ENCODE measurements at regions not wholly inside any gene's neighbourhood (a gene's known extent, or its start where the extent isn't known, plus 50 kb on each side); places are given as distances from the start of the nearest gene placed in this dataset.

DNA sequence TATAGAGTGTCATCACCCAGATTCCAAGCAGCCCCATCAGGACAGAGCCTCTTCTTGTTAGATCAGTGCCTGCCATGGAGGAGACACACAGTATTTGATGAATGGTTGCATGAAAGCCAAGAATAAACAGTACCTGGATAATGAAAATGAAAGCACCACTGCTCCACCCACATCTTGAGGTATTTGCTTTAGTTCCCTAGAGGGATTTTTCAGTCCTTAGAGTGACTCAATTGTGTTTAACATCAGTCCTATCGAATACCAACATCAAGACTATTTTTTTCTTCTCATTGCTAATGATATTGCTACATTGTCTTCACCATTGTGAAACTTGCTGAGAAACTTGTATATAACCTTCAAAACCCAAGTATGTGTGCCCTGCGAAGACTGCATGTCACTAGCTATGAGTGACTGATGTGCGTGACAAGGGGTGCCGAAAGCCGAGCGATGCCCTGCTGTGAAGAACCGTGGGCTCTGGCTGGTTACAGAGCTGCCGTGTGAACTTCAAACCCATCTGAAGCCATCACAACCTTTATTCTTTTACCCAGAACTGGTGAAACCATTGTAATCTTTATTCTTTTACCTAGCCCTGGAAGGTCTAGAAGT, 211.3 kb upstream of the FAT1 start:
- TF ChIP-seq ZNF600 (tag by site-specific recombination; IDR thresholded peaks at IDR 0.05) (no peak), ZNF10 (tag by site-specific recombination; IDR thresholded peaks at IDR 0.05) (no peak), ZNF561 (tag by site-specific recombination; IDR thresholded peaks at IDR 0.05; ENCODE audit: borderline replicate concordance) (no peak), ZNF37A (tag by site-specific recombination; IDR thresholded peaks at IDR 0.05) (no peak), GLI4 (tag by site-specific recombination; IDR thresholded peaks at IDR 0.05) (no peak), ZNF48 (tag by site-specific recombination; IDR thresholded peaks at IDR 0.05) (no peak), ZBTB8A (tag by site-specific recombination; IDR thresholded peaks at IDR 0.05) (no peak), ZFP3 (tag by site-specific recombination; IDR thresholded peaks at IDR 0.05; ENCODE audit: low read depth) (0 out of 2 replicates have a peak, but pooled peaks have one; percentile 27)
- TF ChIP-seq, protein P1, sequence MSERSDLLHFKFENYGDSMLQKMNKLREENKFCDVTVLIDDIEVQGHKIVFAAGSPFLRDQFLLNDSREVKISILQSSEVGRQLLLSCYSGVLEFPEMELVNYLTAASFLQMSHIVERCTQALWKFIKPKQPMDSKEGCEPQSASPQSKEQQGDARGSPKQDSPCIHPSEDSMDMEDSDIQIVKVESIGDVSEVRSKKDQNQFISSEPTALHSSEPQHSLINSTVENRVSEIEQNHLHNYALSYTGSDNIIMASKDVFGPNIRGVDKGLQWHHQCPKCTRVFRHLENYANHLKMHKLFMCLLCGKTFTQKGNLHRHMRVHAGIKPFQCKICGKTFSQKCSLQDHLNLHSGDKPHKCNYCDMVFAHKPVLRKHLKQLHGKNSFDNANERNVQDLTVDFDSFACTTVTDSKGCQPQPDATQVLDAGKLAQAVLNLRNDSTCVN (tag by site-specific recombination; optimal IDR thresholded peaks at IDR 0.05), result no peak
- TF ChIP-seq, protein P2, sequence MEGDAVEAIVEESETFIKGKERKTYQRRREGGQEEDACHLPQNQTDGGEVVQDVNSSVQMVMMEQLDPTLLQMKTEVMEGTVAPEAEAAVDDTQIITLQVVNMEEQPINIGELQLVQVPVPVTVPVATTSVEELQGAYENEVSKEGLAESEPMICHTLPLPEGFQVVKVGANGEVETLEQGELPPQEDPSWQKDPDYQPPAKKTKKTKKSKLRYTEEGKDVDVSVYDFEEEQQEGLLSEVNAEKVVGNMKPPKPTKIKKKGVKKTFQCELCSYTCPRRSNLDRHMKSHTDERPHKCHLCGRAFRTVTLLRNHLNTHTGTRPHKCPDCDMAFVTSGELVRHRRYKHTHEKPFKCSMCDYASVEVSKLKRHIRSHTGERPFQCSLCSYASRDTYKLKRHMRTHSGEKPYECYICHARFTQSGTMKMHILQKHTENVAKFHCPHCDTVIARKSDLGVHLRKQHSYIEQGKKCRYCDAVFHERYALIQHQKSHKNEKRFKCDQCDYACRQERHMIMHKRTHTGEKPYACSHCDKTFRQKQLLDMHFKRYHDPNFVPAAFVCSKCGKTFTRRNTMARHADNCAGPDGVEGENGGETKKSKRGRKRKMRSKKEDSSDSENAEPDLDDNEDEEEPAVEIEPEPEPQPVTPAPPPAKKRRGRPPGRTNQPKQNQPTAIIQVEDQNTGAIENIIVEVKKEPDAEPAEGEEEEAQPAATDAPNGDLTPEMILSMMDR (tag by site-specific recombination; IDR thresholded peaks at IDR 0.05), result no peak
- TF ChIP-seq, protein P3, sequence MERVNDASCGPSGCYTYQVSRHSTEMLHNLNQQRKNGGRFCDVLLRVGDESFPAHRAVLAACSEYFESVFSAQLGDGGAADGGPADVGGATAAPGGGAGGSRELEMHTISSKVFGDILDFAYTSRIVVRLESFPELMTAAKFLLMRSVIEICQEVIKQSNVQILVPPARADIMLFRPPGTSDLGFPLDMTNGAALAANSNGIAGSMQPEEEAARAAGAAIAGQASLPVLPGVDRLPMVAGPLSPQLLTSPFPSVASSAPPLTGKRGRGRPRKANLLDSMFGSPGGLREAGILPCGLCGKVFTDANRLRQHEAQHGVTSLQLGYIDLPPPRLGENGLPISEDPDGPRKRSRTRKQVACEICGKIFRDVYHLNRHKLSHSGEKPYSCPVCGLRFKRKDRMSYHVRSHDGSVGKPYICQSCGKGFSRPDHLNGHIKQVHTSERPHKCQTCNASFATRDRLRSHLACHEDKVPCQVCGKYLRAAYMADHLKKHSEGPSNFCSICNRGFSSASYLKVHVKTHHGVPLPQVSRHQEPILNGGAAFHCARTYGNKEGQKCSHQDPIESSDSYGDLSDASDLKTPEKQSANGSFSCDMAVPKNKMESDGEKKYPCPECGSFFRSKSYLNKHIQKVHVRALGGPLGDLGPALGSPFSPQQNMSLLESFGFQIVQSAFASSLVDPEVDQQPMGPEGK (tag by site-specific recombination; IDR thresholded peaks at IDR 0.05), result no peak
- TF ChIP-seq, protein P4, sequence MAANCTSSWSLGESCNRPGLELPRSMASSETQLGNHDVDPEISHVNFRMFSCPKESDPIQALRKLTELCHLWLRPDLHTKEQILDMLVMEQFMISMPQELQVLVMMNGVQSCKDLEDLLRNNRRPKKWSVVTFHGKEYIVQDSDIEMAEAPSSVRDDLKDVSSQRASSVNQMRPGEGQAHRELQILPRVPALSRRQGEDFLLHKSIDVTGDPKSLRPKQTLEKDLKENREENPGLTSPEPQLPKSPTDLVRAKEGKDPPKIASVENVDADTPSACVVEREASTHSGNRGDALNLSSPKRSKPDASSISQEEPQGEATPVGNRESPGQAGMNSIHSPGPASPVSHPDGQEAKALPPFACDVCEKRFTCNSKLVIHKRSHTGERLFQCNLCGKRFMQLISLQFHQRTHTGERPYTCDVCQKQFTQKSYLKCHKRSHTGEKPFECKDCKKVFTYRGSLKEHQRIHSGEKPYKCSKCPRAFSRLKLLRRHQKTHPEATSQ (tag by site-specific recombination; IDR thresholded peaks at IDR 0.05), result no peak
- TF ChIP-seq, protein P5, sequence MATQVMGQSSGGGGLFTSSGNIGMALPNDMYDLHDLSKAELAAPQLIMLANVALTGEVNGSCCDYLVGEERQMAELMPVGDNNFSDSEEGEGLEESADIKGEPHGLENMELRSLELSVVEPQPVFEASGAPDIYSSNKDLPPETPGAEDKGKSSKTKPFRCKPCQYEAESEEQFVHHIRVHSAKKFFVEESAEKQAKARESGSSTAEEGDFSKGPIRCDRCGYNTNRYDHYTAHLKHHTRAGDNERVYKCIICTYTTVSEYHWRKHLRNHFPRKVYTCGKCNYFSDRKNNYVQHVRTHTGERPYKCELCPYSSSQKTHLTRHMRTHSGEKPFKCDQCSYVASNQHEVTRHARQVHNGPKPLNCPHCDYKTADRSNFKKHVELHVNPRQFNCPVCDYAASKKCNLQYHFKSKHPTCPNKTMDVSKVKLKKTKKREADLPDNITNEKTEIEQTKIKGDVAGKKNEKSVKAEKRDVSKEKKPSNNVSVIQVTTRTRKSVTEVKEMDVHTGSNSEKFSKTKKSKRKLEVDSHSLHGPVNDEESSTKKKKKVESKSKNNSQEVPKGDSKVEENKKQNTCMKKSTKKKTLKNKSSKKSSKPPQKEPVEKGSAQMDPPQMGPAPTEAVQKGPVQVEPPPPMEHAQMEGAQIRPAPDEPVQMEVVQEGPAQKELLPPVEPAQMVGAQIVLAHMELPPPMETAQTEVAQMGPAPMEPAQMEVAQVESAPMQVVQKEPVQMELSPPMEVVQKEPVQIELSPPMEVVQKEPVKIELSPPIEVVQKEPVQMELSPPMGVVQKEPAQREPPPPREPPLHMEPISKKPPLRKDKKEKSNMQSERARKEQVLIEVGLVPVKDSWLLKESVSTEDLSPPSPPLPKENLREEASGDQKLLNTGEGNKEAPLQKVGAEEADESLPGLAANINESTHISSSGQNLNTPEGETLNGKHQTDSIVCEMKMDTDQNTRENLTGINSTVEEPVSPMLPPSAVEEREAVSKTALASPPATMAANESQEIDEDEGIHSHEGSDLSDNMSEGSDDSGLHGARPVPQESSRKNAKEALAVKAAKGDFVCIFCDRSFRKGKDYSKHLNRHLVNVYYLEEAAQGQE (tag by site-specific recombination; IDR thresholded peaks at IDR 0.05), result no peak

All from HEK293 (cell line).